ENCODE measurements at regions not wholly inside any gene's neighbourhood (a gene's known extent, or its start where the extent isn't known, plus 50 kb on each side); places are given as distances from the start of the nearest gene placed in this dataset.
A peak's percentile ranks its signal among the peaks of the same experiment; 100 is the strongest.
"Not testable (repeated sequence)": the region's sequence is repeated elsewhere in the genome, so short reads cannot be mapped to it uniquely, and the experiment has no call there.

DNA sequence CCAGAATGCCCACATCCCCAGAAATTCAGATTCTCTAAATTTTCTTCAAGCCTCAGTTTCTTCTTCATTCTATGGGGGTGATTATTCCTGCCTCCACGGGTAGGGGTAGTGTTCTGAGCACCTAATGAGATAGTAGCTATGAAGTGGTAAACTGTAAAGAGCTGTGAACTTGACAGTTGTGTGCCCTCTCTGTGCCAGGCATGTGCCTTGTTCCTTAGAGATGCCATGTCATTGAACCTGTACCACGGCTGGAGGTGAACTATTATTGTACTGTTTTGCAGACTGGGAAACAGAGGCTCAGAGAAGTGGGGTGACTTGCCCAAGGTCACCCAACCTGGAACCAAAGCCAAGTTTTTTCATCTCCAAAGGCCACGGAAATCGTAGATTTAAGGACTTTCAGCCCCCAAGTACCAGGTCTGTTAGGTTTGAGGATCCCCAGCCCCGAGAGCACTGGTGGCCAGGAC, 67.7 kb upstream of the SIRPA start:
- DNase-seq, result no peak

DNA sequence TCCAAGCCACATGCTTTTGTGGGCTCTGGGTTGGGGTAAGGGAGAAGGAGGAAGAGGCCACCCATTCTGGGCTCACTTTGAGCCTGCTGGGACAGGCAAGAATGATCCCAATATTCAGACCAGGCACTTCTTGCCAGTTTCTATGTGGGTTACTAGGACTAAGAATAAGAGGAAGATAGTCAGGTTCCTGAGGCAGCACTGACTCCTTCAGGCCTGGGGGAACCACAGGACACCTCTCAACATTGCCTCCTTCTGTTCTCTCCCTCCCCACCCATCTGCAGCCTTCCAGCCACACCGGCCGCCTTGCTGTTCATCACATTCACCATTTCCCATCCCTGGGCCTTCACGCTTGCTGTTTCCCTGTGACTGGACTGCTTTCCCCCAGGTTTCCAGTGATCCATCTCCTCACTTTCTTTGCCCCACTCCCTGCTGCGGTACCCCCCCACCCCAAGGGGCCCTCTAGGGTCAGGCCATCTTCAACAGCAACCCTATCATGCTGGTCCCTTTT, 69.2 kb upstream of the SIRPA start:
- DNase-seq, result no peak

DNA sequence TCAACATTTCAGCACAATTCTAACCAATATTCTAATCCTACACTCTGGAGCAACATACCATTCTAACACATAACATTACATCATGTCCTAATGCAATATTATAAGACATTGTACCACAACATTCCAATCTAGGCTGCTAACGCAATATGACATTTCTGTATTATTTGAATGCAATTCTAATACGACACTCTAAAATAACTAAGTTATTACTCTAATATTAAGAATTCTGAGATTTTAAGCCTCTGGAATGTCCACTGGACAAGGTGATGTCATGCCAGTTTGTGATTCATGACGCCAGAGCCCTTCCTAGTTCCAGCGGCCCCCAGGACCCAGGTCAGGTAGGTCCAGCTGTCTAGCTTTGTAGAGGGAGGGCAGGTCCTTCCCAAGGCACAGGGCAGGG, 69.7 kb upstream of the SIRPA start:
- DNase-seq, result no peak

DNA sequence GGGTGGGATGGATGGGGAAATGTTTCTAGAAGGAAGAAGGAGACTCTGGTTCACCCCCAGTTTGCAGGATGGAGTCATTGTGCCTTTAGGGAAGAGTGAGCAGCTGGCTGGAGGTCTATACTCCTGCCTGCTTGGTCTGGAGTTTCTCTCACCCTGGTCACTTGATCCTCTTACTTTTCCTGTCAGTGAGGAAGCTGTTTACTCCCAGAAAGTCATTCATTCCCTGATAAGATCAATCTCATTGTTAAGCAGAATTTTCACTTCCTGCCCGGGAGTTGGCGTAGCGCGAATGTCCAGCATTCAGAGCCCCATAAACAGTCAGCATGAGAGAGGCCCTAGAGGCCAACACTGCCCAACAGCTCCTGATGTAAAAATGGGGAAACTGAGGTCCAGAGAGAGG, 70.4 kb upstream of the SIRPA start:
- no peak for DNase-seq

DNA sequence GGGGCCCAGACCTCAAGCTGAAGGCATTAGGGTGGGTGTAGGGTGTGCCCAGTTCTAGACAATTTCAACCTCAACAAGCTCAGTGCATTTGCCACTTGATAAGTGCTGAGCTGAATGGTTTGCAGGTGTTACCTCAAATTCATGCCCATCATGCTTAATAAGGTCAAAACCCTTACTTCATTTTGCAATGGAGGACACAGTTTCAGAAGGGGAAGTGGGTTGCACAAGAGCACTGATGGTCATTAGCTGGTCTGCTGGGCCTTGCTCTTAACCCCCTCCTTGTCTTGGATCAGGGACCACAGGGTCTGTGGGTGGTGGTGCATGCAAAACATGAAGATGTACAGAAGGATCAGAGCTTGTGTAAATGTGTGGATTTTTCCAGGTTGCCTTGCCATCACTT, 71.0 kb upstream of the SIRPA start:
- DNase-seq, result no peak

DNA sequence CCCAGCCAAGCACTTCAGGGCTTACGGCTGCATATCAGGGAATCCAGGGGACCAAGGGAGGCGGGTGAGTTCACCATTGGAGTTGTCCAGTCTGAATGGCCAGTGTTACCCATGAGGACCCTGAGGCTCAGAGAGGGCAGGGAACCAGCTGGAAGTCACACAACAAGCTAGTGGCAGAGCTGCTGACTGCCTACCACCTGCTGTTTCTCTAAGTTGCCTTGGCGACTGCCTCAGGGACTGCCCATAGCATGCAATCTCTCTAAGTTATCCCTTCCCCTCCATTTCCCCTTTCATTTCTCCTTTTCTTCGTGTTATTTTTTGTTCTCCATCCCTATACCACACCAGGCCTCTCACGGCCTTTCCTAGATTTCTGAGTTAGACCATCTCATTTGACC, 71.8 kb upstream of the SIRPA start:
- DNase-seq, result no peak

DNA sequence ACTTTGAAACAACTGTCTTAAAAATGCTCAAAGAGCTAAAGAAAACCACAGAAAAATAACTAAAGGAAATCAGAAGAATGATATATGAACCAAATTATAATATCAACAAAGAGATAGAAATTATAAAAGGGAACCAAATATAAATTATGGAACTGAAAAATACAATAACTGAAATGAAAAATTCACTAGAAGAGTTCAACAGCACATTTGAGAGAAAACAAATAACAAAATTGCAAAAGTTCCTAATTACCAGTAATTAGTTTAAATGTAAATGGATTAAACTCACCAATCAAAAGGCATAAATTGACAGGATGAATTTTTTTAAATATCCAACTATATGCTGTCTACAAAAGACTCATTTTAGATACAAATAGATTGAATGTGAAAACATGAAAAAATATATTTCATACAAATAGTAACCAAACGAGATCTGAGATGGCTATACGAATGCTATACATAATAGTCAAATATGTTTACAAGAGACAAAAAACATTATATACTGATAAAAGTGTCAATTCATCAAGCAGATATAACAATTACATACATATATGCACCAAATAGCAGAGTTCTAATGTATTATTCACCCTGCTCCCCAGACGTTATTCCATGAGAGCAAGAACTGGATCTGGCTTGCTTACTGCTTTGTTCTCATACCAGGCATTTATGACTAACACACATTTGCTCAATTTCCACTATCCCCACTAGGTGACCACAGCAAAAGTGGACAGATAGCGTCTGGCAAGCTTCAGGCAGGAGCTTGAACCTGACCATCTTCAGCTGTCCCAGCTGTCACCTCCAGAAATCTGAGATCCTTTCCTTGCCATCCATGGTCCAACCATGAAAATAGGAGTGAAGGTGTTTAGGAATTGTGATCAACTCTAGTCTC, 72.4 kb upstream of the SIRPA start:
- no peak for DNase-seq

DNA sequence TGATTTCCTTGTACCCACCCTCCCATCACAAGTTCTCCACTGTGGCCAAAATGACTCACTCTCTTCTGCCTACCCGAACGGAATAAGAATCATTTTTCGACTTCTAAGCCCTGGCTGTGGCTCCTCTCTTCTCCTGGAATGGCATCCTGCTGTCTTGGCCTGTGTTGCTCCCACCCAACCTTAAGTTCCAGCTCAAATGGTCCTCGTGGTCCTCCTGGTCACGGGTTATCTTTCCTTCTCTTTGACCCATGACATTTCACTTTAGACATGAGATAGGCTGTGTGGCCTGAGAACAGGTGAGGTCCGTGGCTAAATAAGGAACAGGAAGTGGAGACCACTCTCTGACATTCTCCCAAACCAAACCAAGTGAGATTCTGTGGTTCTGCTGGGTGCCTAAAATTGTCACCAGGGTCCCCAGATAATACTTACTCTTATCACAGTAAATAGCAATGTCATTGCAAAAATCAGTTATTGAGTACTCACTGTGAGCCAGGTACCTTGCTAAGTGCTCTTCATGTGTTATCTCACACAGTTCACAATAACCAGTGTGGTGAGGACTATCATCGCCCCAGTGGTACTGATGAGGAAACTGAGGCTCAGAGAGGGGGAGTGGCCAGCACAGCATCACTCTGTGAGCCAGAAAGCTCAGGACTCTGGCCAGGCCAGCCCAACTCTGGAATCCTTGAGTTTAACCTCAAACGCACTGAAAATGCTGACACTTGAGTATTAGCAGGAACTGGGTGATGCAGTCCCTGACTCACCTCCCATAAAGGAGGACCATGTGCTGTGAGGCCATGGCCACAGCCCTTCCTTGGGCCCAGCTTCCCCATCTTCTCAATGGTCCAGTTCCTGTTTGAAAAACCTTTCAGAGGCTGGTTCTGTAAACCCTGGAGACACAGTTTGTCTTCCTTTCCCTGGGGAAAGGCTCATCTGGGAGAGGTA, 74.8 kb upstream of the SIRPA start:
- no peak for DNase-seq

DNA sequence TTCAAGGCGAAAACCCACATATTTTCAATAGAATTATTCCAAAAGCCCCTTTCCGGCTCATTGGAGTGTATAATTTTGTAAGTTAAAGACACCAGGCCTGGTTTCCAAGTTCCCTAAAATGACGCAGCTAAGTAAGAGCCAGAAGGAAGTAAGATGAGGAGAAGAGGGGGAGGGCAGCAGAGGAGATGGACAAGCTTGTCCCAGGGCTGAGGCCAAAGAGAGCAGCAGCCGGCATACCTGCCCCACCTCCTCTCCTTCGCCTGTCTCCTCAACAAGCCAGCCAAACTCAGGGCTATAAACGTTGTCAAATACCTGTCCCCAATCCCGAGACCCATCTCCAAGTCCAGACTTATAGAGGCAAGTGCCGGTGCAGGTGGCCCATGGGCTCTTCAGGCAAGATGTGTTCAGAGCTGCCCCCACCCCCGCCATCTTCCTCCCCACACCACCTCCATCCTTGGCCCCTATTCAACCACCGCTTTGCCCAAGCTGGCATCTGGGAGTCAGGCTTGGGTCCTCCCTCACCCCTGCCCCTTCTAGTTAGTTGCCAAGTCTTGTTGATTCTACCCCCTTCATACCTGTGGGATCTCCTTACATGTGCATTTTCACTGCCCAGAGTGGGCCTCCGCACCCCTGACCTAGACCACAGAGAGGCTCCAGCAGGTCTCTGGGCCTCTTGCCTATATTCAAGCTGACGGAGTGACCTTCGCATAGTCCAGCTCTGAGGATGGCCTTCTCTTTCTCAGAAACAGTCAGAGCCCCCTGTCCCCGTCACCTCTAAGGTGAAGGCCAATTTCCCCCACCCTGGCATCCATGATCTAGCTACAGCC, 75.7 kb upstream of the SIRPA start:
- peak in 3 of 56 donors; percentile 25 to 34 (median 26) for DNase-seq

DNA sequence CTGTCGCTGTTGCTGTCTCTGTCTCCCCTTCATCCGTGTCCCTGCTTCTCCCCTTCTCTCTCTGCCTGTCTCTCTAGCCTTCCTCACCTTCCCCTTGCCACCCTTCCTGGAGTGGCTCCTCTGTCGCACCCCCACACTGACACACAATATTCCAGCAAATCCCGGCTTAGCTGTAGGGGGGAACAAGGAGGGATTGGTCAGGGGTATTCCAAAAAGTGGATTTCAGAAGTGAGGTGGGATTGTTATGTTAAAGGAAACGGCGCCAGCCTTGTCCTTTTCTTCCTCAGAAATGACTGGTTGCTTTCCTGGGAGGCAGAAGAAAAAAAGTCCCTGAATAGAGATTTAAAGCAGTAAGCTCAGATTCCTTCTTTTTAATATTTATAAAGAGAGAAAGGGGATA, 76.3 kb upstream of the SIRPA start:
- no peak for DNase-seq

DNA sequence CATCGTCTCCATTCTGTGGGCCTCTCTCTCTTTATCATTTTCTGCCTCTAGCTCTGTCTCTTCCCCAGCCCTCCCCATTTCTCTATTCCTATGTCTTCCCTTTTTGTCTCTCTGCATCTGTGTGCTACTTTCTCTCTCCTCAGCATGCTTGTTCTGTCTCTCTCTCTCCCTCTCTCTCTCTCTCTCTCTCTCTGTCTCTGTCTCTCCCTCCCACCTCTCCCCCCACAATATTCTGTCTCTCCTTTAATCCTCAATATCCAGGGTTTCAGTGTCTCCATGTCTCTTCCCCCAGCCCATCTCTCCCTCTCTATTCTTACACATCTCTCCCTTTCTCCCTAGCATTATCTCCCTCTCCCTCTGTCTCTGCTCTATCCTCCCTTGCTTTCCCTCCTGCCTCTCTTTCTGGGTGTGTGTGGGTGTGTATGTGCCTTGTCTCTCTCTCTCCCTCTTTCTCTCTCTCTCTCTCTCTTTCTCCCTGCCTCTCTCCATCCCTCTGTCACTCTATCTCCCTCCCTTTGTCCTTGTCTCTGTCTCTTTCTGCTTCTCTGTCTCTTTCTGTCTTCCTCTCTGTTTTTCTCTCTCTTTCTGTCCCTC, 76.9 kb upstream of the SIRPA start:
- DNase-seq, result no peak

DNA sequence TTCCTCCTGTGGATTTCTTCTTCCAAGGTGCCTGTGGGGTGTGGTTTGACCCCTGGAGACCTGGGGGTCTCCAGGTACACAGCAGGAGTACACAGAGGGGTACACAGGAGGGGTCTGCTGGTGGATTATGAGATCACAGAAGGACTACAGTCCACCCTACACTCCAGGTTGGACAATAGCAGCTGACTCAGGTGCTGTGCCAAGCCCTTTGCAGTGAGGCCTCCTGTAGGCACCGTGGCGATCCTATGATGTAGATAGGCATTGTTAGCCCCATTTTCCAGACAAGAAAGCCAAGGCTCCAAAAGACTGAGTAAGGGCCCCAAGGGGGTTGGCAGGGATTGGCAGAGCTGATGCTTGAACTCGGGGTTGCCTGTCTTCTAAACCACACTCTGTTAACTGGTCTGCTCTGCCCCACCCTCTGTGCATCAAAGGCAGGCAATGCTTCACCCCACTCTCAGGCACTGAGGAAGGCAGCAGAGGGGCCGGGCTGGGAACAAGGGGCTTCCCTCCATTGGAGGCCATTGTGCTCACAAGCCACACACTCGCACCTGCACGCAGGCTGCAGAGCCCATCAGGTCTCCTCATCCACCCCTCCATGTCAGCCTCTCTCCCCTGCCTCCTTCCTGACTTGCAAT, 77.5 kb upstream of the SIRPA start:
- DNase-seq, result no peak

DNA sequence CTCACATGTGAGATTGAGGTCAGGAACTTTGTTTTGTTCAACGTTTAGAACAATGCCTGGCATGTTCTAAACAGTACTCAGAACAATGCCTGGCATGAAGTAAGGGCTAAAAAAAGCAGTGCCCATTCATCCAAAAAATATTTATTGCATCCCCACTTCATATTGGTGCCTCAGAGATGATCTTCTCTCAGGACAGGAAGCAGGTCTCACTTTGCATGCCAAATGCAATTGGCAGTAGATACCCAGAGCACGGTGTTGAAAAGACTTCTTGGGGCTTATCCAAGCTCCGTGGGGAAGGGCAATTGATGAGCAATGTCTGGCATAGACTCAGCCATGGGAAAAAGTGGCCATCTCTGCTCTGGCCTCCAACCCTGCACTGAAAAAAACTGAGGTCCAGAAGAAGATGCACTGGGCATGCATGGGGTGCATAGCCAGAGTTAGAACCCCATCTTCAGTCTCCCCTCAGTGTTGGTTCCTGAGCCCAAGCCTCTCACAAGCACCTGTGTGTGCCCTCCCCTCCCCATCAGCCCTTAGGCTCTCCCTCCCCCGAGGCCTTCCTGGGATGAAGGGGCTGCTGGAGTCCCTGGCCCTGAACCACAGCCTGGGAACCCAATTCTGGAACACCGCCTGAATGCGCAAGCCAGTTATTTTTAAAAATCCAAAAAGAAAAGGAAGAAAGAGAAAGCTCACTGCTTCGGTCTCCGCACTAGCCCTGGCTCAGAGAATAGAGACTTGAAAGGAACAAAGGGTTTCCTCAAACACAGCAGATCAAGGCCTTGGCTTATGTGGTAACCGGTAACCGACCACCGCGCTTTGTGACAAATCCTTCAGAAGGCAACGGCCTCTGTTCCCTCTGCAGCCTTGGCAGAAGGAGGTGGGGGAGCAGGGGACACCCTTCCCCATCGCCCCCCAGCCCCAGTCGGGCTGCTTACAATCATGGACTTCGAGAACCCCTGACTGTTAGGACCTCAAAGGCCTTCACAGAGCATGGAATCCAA, 78.5 kb upstream of the SIRPA start:
- peak in 46 of 56 donors; percentile 22 to 85 (median 69) for DNase-seq

DNA sequence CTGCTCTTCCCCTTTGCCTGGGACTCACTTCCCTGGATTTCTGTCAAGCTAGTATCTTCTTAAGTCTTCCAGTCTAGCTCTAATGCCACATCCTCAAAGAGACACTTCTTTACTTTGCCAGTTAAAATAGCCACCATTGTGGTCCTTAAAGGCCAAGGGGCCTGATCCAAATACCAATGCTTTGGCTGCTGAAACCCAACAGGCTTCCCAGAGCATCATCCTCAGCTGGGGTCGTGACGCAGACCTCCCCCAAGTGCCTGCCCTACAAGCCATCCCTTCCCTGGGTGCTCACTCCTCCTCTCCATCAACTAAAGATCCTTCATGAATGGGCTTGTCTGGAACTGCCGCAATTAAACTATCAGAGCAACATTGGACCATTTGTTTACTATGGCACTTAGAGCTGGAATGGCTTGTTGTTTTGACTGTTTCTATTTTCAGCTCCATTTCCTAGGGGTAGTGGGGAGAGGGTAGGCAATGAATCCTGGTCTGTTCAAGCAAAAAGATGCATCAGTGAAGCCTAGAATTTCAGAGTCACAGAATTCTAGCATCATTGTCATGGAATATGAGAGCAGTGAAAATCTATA, 79.6 kb upstream of the SIRPA start:
- DNase-seq, result peak in 12 of 56 donors; percentile 25 to 48 (median 40)

DNA sequence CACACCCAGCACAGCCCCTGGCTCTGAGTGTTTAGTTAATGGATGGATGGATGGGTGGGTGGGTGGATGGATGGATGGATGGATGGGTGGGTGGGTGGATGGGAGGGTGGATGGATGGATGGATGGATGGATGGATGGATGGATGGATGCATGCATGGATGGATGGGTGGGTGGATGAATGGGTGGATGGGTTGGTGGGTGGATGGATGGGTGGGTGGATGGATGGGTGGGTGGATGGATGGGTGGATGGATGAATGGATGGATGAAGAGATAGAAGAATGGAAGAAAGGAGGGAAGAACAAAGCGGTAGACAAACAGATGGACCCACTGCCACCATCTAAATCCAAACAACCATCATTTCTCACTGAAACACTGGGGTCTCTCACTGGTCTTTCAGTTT, 80.3 kb upstream of the SIRPA start:
- DNase-seq, result not testable (repeated sequence)

DNA sequence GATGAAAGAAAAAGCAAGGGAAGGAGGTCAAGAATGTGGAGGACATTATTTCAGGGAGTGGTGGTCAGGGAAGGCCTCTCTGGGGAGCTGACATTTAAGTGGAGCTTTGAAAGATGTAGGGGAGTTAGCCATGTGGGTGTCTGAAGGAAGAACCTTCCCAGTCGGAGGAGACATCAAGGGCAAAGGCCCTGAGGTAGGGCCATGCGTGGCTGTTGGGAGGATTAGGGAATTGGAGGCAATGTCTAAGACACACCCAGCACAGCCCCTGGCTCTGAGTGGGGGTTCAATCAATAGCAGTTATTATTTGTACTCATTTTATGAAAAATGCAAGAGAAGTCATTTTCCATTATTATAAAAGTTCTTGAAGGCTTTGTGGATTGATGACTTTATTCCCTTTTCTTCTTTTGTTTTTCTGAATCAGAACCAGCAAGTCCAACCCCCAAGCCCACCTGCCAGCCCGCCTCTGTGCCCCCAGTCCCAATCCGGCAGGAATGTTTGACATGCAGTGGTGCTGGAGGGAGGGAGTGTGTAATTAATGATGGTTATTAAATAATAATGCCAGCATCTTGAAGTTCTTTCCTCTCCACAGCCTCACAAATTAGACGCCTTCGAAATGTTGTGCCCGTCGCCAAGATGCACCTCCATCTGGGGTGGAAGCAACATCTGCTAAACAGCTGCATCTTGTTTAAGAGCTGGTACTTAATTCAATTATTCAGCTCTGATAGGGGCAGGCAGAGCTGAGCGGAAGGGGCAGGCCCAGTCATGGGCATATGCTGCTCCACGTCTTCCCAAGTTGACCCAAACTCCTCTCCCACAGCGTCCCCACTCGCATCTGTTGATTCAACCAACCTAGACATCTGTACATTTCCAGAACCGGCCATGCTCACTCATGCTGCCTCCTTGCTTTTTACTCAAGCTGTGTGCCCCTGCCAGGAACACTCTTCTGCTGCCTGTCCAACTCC, 81.3 kb upstream of the SIRPA start:
- DNase-seq, result no peak

DNA sequence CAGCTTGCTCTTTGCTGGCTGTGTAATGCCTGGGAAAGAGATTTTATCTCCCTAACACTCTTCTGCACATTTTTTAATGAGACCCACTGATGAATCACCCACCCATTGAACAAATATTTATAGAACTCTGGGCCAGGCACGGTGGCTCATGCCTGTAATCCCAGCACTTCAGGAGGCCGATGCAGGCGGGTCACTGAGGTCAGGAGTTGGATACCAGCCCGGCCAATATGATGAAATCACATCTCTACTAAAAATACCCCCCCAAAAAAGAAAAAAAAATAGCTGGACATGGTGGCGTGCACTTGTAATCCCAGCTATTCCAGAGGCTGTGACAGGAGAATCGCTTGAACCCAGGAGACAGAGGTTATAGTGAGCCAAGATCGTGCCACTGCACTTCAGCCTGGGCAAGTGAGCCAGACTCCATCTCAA, 82.1 kb upstream of the SIRPA start:
- peak in 1 of 56 donors; percentile 26 for DNase-seq
